ENCODE measurements at regions not wholly inside any gene's neighbourhood (a gene's known extent, or its start where the extent isn't known, plus 50 kb on each side); places are given as distances from the start of the nearest gene placed in this dataset.
"Not testable (repeated sequence)": the region's sequence is repeated elsewhere in the genome, so short reads cannot be mapped to it uniquely, and the experiment has no call there.

DNA sequence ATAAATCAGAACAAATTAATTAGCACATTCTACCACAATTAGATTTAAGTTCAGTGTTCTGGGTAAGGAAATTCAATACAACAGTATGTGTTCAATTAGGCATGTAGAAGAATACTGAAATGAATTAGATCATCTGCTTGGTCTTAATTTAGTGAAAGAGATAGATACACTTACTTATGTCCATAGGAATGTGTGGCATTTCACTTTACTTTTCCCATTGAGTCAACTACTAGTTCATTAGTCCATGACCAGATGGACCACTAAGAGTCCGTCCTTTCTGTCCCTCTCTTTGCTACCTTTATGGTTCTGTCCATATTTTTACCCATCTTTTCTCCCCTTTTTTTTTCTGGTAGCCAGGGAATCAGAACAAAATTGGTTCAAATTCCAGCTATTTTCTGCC is 276.9 kb downstream of the OSTF1 start:
- DNase-seq (ENCODE audit: insufficient read length, low spot score), result no peak
- no peak for TF ChIP-seq POLR2A (IDR thresholded peaks at IDR 0.05; ENCODE audit: low read depth, low read length)
- FAIRE-seq, result peak; percentile 52

GRCh38 chr9:75369989-75370388 is 281.7 kb downstream of the OSTF1 start:
- DNase-seq (ENCODE audit: insufficient read length, low spot score) (no peak), FAIRE-seq (peak; percentile 41)
- TF ChIP-seq POLR2A (IDR thresholded peaks at IDR 0.05; ENCODE audit: low read depth, low read length), result no peak

GRCh38 chr9:75372499-75373268 is 284.4 kb downstream of the OSTF1 start:
- DNase-seq (ENCODE audit: insufficient read length, low spot score) (no peak), FAIRE-seq (no peak)
- no peak for TF ChIP-seq POLR2A (IDR thresholded peaks at IDR 0.05; ENCODE audit: low read depth, low read length)

DNA sequence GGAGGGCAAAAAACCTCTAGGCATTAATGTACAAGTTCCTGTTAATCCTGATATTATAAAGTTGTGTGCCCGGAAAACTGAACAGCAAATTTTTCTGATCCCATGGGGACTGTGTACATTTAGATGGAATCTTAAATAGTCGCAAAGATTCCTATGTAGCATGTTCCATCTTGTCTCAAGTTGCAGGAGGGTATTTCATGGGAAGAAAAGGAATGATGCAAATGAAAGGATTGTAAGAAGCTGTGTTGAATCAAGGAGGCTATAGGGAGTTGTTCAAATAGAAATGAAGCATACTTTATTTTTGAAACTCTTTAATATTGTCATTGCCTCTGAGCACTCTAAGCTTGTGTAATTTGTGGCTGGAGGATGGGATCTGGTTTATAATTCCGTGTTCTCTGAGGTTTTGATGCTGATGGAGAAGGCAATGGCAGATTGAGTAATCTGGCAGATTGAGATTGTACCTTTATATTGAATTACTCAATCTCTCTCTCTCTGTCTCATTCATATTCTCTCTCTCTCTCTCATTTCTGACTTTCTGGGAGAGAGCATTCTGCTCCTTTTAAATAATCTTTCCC is 288.5 kb downstream of the OSTF1 start:
- no peak for FAIRE-seq
- TF ChIP-seq POLR2A (IDR thresholded peaks at IDR 0.05; ENCODE audit: low read depth, low read length), result no peak
- no peak for DNase-seq (ENCODE audit: insufficient read length, low spot score)

- DNase-seq (ENCODE audit: insufficient read length, low spot score) (no peak), FAIRE-seq (no peak)
- TF ChIP-seq POLR2A (IDR thresholded peaks at IDR 0.05; ENCODE audit: low read depth, low read length), result no peak
Observed at GRCh38 chr9:75378036-75378435, 289.7 kb downstream of the OSTF1 start.

- FAIRE-seq (no peak), DNase-seq (ENCODE audit: insufficient read length, low spot score) (no peak)
- no peak for TF ChIP-seq POLR2A (IDR thresholded peaks at IDR 0.05; ENCODE audit: low read depth, low read length)
Observed at GRCh38 chr9:75378926-75379325, 290.6 kb downstream of the OSTF1 start.

DNA sequence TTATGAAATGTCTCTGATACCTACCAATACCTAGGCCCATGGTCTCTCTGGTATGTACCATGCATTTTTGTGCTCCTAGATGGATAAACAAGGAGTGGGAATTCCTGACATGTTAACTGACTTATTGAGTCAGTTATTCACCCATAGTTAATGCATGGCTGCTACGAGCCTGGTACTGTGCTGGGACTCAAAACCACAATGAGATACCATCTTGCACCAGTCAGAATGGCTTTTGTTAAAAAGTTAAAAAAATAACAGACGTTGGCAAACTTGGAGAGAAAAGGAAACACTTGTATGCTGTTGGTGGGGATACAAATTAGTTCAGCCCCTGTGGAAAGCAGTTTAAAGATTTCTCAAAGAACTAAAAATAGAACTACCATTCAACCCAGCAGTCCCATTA is 293.8 kb downstream of the OSTF1 start:
- no peak for DNase-seq (ENCODE audit: insufficient read length, low spot score)
- TF ChIP-seq POLR2A (IDR thresholded peaks at IDR 0.05; ENCODE audit: low read depth, low read length), result no peak
- FAIRE-seq, result no peak

GRCh38 chr9:75383420-75384034 is 295.2 kb downstream of the OSTF1 start:
- not testable (repeated sequence) for DNase-seq (ENCODE audit: insufficient read length, low spot score); FAIRE-seq

- no peak for TF ChIP-seq POLR2A (IDR thresholded peaks at IDR 0.05; ENCODE audit: low read depth, low read length)
- FAIRE-seq, result no peak
- no peak for DNase-seq (ENCODE audit: insufficient read length, low spot score)
Observed at GRCh38 chr9:75385236-75385635, 296.9 kb downstream of the OSTF1 start.

- TF ChIP-seq POLR2A (IDR thresholded peaks at IDR 0.05; ENCODE audit: low read depth, low read length), result no peak
- no peak for FAIRE-seq
- no peak for DNase-seq (ENCODE audit: insufficient read length, low spot score)
Observed at GRCh38 chr9:75389101-75389500, 300.8 kb downstream of the OSTF1 start.

- DNase-seq (ENCODE audit: insufficient read length, low spot score), result no peak
- FAIRE-seq, result no peak
- no peak for TF ChIP-seq POLR2A (IDR thresholded peaks at IDR 0.05; ENCODE audit: low read depth, low read length)
Observed at GRCh38 chr9:75390951-75391350, 302.6 kb downstream of the OSTF1 start.

DNA sequence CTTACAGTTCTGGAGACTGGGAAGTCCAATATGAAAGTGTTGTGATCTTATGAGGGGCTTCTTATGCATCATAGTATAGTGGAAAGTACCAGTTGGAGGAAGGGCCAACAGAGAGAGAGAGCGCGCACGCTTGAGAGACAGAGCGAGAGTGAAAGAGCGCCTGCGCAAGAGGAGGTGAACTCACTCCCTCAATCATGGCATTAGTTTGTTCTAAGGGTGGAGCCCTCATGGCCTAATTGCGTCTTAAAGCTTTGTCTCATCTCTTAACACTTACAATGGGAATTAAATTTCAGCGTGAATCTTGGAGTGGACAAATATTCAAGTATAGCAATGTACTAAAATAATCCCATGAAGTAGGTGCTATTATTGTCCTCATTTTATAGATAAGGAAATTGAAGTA is 303.2 kb downstream of the OSTF1 start:
- FAIRE-seq (no peak), DNase-seq (ENCODE audit: insufficient read length, low spot score) (no peak)
- TF ChIP-seq POLR2A (IDR thresholded peaks at IDR 0.05; ENCODE audit: low read depth, low read length), result no peak

GRCh38 chr9:75395336-75395735 is 307.0 kb downstream of the OSTF1 start:
- no peak for TF ChIP-seq POLR2A (IDR thresholded peaks at IDR 0.05; ENCODE audit: low read depth, low read length)
- FAIRE-seq, result no peak

DNA sequence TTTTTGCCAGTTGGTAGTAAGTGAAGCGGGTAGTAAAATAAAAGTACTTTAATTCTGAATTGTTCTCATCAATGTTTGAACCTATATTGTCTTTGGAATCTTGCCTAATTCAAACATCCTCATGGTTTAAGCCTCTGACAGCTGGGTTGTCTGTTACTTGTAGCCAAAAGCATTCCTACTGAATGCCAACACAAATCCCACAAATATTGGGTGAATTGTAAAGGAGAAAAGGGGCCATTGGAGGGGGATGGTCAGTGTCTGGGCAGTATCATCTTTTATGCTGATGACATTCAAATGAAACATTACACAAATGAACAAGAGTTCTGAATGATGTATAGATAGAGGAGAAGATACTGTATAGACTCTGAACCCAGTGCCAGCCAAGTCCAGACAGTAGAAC is 309.5 kb downstream of the OSTF1 start:
- TF ChIP-seq POLR2A (IDR thresholded peaks at IDR 0.05; ENCODE audit: low read depth, low read length), result no peak
- FAIRE-seq (no peak), DNase-seq (ENCODE audit: insufficient read length, low spot score) (no peak)

More at GRCh38 chr9:75395336-75395735, 307.0 kb downstream of the OSTF1 start:
- DNase-seq (ENCODE audit: insufficient read length, low spot score), result no peak

- no peak for TF ChIP-seq POLR2A (IDR thresholded peaks at IDR 0.05; ENCODE audit: low read depth, low read length)
- FAIRE-seq, result no peak
- no peak for DNase-seq (ENCODE audit: insufficient read length, low spot score)
Observed at GRCh38 chr9:75408391-75408790, 320.1 kb downstream of the OSTF1 start.
